HEK293T (cell line): ENCODE measurements at regions not wholly inside any gene's neighbourhood (a gene's known extent, or its start where the extent isn't known, plus 50 kb on each side); places are given as distances from the start of the nearest gene placed in this dataset.

Source experiments
- CTCF ChIA-PET: fragments of 350-600 bp; formaldehyde crosslinking; extraction: SDS; loops from one replicate; lab custom pipeline; 2021; ENCODE audit warnings: antibody characterized with exemption, inconsistent platforms; lab: Yijun Ruan, JAX
- POLR2A ChIA-PET: fragments of 350-600 bp; formaldehyde crosslinking; extraction: SDS; loops from one replicate; lab custom pipeline; 2020; ENCODE audit warnings: antibody characterized with exemption, inconsistent platforms; lab: Yijun Ruan, JAX
- DNase-seq: peaks from one replicate; pipeline ENCODE4 v3.0.0; 2012; ENCODE audit warnings: mixed read lengths; ENCODE audit errors: extremely low spot score
- ARNT ChIP-seq: fragments of 450-650 bp; IDR thresholded peaks from 2 replicates; pipeline ENCODE4 v1.6.1; 2017; ENCODE audit warnings: mild to moderate bottlenecking
- BHLHE40 ChIP-seq: fragments of 450-650 bp; IDR thresholded peaks from 2 replicates; pipeline ENCODE4 v1.6.1; 2016; ENCODE audit warnings: mild to moderate bottlenecking, moderate library complexity, borderline replicate concordance
- CTBP1 ChIP-seq: fragments of 450-650 bp; IDR thresholded peaks from 2 replicates; pipeline ENCODE4 v1.6.1; 2016; ENCODE audit warnings: borderline replicate concordance
- ELF4 ChIP-seq: fragments of 450-650 bp; IDR thresholded peaks from 2 replicates; pipeline ENCODE4 v1.6.1; 2017; ENCODE audit warnings: antibody characterized with exemption
- FOXA1 ChIP-seq: fragments of 450-650 bp; IDR thresholded peaks from 2 replicates; pipeline ENCODE4 v1.6.1; 2016; ENCODE audit warnings: mild to moderate bottlenecking
- FOXK2 ChIP-seq: fragments of 450-650 bp; IDR thresholded peaks from 2 replicates; pipeline ENCODE4 v1.6.1; 2016; ENCODE audit warnings: mild to moderate bottlenecking
- FOXM1 ChIP-seq: fragments of 450-650 bp; IDR thresholded peaks from 2 replicates; pipeline ENCODE4 v1.6.1; 2017; ENCODE audit warnings: mild to moderate bottlenecking, borderline replicate concordance
- HDGF ChIP-seq: fragments of 450-650 bp; IDR thresholded peaks from 2 replicates; pipeline ENCODE4 v1.6.1; 2017; ENCODE audit warnings: antibody characterized with exemption, borderline replicate concordance
- L3MBTL2 ChIP-seq: fragments of 450-650 bp; conservative IDR thresholded peaks from 2 replicates; pipeline ENCODE4 v1.6.1; 2016; ENCODE audit warnings: mild to moderate bottlenecking
- LEF1 ChIP-seq: fragments of 450-650 bp; IDR thresholded peaks from 2 replicates; pipeline ENCODE4 v1.6.1; 2017; ENCODE audit warnings: mild to moderate bottlenecking, borderline replicate concordance
- NFRKB ChIP-seq: fragments of 450-650 bp; IDR thresholded peaks from 2 replicates; pipeline ENCODE4 v1.6.1; 2016; ENCODE audit warnings: mild to moderate bottlenecking, moderate library complexity
- SP1 ChIP-seq: fragments of 450-650 bp; IDR thresholded peaks from 2 replicates; pipeline ENCODE4 v1.6.1; 2017
- SUZ12 ChIP-seq: fragments of 450-650 bp; IDR thresholded peaks from 2 replicates; pipeline ENCODE4 v1.6.1; 2016; ENCODE audit warnings: mild to moderate bottlenecking
- TARDBP ChIP-seq: fragments of 450-650 bp; IDR thresholded peaks from 2 replicates; pipeline ENCODE4 v1.6.1; 2016
- ZNF384 ChIP-seq: fragments of 450-650 bp; IDR thresholded peaks from 2 replicates; pipeline ENCODE4 v1.6.1; 2016
- TF ChIP-seq, protein P1 (sequence below): fragments of 450-650 bp; IDR thresholded peaks from 2 replicates; pipeline ENCODE4 v1.6.1; 2016

DNA sequence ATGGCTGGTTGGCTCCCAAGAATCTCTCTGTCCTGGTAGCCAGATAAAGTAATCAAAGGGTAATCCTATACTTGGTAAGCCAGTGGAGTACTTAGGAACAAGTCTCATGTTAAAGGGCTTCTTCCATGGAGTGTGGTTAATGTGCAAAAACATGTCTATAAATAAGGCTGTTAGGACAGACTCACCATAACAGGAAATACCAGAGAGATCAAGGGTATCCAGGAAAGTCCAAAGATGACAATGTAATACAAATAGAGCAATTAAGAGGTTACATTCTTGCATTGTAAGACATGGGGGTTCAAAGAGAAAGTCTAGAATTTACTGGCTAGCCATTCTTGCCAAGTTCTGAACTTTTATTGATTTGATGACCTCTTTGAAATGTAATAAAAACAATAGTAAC is 61.9 kb upstream of the ZCCHC13 start:
- no peak for DNase-seq
- ChIA-PET CTCF (no interaction called here), POLR2A (no interaction called here)
- TF ChIP-seq FOXA1 (no peak), ELF4 (no peak), HDGF (no peak), CTBP1 (no peak), L3MBTL2 (no peak), SUZ12 (no peak), LEF1 (no peak), ZNF384 (no peak), SP1 (no peak), BHLHE40 (no peak), ARNT (no peak), FOXK2 (no peak), FOXM1 (no peak), TARDBP (no peak)
- TF ChIP-seq, protein P1, sequence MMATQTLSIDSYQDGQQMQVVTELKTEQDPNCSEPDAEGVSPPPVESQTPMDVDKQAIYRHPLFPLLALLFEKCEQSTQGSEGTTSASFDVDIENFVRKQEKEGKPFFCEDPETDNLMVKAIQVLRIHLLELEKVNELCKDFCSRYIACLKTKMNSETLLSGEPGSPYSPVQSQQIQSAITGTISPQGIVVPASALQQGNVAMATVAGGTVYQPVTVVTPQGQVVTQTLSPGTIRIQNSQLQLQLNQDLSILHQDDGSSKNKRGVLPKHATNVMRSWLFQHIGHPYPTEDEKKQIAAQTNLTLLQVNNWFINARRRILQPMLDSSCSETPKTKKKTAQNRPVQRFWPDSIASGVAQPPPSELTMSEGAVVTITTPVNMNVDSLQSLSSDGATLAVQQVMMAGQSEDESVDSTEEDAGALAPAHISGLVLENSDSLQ = no peak

DNA sequence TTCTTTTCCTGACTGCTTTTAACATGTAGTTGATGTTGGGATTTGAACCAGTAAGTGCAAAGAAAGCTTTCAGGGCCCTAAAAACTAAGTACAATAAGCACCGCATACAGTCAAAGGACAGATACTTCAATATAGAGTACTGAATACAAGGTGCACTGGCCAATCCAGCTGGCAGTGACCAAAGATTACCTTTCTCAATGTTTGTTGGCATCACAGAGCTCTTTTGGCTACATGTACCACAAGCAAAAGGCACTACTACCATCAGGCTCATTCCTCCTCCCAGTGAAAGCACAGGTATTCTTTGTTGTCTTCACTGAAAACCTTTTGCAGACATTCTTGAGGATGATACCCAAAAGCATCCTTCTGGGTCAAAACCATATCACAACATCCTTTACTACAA is 65.2 kb upstream of the ZCCHC13 start:
- no peak for TF ChIP-seq CTBP1
- TF ChIP-seq ZNF384 = no peak
- no peak for DNase-seq
- ChIA-PET POLR2A (interaction anchor here (1.2 kb wide), 1 partner anchor 13 kb away, joined by 3 read pairs; no protein-coding TSS in a partner anchor), CTCF (interaction anchor here (0.6 kb wide), 1 partner anchor 34 kb away, joined by 3 read pairs; no protein-coding TSS in a partner anchor)

DNA sequence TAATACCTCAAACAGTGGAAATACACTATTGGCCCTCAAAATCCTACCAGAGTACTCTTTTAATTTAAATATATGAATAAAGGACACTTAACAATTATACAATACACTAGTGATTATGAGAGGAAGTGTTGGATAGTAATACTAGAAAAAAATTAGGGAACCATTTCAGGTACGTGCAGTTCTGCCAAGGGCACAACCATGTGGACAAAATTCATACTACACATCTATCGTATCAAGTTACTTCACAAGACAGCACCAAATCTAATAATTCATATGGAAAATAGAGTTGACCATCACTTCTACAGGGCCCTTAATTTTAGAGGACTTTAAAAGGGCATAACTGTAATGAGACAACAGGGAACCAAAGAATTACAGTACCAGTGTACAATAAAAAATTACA is 69.2 kb upstream of the ZCCHC13 start:
- CTCF ChIA-PET = interaction anchor here (1.0 kb wide), 1 partner anchor 12 kb away, joined by 3 read pairs; no protein-coding TSS in a partner anchor
- POLR2A ChIA-PET = no interaction called here
- no peak for TF ChIP-seq CTBP1
- no peak for TF ChIP-seq NFRKB
- TF ChIP-seq L3MBTL2 = no peak
- no peak for TF ChIP-seq ZNF384
- TF ChIP-seq FOXK2 = no peak
- no peak for TF ChIP-seq FOXA1
- TF ChIP-seq ELF4 = no peak

DNA sequence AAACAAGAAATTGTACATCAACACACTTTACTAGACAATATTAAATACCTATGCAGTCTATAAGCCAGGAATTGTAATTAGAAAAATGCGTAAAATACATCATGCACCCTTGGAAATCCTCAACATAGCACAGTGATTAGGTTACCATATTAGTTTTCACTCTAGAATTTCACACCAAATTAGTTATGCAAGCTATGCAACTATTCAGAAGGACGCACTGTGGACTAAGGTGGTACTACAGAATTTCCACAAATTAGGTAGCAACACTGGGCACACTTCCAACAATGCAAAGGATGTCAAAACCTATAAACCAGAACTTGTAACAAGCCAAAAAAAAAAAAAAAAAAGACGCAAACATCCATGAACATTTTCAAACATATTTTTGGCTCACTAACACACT is 71.1 kb upstream of the ZCCHC13 start:
- peak; percentile 43 for DNase-seq

More for the DNA sequence above, 69.2 kb upstream of the ZCCHC13 start:
- DNase-seq = no peak

DNA sequence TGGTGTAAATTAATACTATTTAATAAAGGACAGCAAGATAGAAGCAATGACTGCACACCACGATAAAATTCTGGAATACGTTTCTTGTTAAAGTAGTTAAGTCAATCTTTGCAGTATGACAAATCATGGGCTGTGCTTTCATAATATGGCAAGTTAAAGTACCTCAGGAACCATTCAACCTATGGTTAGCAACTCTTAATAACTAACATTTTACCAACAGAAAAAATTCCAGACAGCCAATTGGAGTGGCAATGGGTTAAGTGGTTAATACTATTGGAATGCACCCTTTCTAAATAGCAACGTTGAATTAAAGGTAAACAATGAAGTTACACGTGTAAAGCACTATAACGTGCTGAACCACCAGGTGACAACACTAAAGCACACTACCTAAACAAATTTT is 72.4 kb upstream of the ZCCHC13 start:
- TF ChIP-seq FOXM1 (no peak), SUZ12 (no peak), CTBP1 (no peak)
- ChIA-PET POLR2A (no interaction called here), CTCF (no interaction called here)
- DNase-seq = no peak

More for the DNA sequence above, 71.1 kb upstream of the ZCCHC13 start:
- POLR2A ChIA-PET = no interaction called here
- CTCF ChIA-PET = interaction anchor here (0.7 to 1.0 kb wide), 2 partner anchors 18 to 67 kb away, joined by 4 to 5 read pairs; no protein-coding TSS in a partner anchor
- TF ChIP-seq HDGF = no peak
- no peak for TF ChIP-seq SUZ12
- TF ChIP-seq FOXK2 = no peak
- no peak for TF ChIP-seq ELF4
- no peak for TF ChIP-seq CTBP1

DNA sequence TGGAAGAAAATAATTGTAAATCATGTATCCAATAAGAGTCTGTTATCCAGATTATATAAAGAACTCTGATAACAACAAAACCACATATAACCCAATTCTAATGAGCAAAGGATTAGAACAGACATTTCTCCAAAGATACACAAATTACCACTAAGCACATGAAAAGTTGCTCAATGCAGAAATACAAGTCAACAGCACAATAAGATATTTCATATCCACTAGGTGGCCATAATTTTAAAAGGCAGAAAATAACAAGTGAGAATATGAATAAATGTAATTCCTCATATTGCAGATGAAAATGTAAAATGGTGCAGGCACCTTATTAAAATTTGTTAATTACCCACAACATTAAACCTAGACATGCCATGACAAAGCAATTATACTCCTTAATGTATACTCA is 73.9 kb upstream of the ZCCHC13 start:
- POLR2A ChIA-PET = no interaction called here
- TF ChIP-seq ARNT (no peak), FOXK2 (no peak), SUZ12 (no peak), FOXA1 (no peak), HDGF (no peak), ELF4 (no peak), L3MBTL2 (no peak), BHLHE40 (no peak), ZNF384 (no peak), LEF1 (no peak), NFRKB (no peak), FOXM1 (no peak), SP1 (no peak)
- TF ChIP-seq, protein P1 = no peak
- no peak for DNase-seq
- CTCF ChIA-PET = no interaction called here

DNA sequence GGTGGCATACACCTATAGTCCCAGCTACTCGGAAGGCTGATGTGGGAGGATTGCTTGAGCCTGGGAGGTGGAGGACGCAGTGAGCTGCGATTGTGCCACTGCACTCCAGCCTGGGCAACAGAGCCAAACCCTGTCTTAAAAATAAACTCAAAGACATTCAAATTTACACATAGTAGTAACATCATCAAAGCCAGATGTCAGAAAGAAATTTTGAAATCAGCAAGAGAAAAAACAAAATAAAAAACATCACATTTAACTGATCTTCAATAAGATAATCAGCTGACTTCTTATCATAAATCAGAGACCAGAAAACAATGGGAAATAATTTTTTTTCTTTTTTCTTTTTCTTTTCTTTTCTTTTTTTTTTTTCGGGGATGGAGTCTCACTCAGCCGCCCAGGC is 78.9 kb upstream of the ZCCHC13 start:
- ChIA-PET POLR2A (no interaction called here), CTCF (interaction anchor here (0.6 kb wide), 2 partner anchors 151 to 1139 kb away, joined by 5 to 6 read pairs; no protein-coding TSS in a partner anchor)
- TF ChIP-seq ELF4 (no peak), L3MBTL2 (no peak), LEF1 (no peak), FOXK2 (no peak), NFRKB (no peak), ZNF384 (no peak), TARDBP (no peak), CTBP1 (no peak), BHLHE40 (no peak), SUZ12 (no peak), FOXM1 (no peak)
- TF ChIP-seq, protein P1 = no peak
- no peak for DNase-seq
